ENCODE measurements at regions not wholly inside any gene's neighbourhood (a gene's known extent, or its start where the extent isn't known, plus 50 kb on each side); places are given as distances from the start of the nearest gene placed in this dataset.

DNA sequence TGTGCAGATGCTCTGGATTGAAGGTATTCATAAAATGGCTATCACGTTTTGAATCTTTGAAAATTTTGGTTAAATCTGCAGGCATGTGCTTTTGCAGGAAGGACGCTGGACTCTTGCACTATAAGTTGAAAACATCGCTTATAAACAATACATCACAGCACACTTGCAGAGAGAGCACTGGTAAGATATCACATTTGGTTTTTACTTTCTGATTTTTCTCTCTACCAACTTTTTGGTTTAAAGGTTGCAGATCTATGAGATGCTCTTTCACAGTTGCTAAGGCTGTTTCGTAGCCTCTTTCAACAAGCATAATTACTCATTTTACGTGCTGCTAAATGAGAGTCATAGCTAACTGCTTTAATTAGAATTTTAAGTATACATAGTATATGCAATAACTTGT, 724.4 kb upstream of the ARRDC4 start:
- TF ChIP-seq, protein P1, sequence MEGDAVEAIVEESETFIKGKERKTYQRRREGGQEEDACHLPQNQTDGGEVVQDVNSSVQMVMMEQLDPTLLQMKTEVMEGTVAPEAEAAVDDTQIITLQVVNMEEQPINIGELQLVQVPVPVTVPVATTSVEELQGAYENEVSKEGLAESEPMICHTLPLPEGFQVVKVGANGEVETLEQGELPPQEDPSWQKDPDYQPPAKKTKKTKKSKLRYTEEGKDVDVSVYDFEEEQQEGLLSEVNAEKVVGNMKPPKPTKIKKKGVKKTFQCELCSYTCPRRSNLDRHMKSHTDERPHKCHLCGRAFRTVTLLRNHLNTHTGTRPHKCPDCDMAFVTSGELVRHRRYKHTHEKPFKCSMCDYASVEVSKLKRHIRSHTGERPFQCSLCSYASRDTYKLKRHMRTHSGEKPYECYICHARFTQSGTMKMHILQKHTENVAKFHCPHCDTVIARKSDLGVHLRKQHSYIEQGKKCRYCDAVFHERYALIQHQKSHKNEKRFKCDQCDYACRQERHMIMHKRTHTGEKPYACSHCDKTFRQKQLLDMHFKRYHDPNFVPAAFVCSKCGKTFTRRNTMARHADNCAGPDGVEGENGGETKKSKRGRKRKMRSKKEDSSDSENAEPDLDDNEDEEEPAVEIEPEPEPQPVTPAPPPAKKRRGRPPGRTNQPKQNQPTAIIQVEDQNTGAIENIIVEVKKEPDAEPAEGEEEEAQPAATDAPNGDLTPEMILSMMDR (optimal IDR thresholded peaks at IDR 0.05 in 1 of 3, IDR thresholded peaks at IDR 0.05 in 1 of 3, conservative IDR thresholded peaks at IDR 0.05 in 1 of 3; ENCODE audit: extremely low read depth in 1 of 3, insufficient read depth in 2 of 3, low read length in 3 of 3) = no peak
- no peak for TF ChIP-seq EZH2 (IDR thresholded peaks at IDR 0.05; ENCODE audit: low read length)
